ENCODE measurements at regions not wholly inside any gene's neighbourhood (a gene's known extent, or its start where the extent isn't known, plus 50 kb on each side); places are given as distances from the start of the nearest gene placed in this dataset.

GRCh38 chr2:17401096-17401495 lies 117.1 kb downstream of the RAD51AP2 start:
- TF ChIP-seq CTCF (IDR thresholded peaks at IDR 0.05) (no peak), POLR2A (IDR thresholded peaks at IDR 0.05) (no peak)

Measured in esophagus squamous epithelium (tissue), 4 donors.